SK-MEL-5 (cell line): ENCODE measurements at regions not wholly inside any gene's neighbourhood (a gene's known extent, or its start where the extent isn't known, plus 50 kb on each side); places are given as distances from the start of the nearest gene placed in this dataset.
A peak's percentile ranks its signal among the peaks of the same experiment; 100 is the strongest.
"Not testable (repeated sequence)": the region's sequence is repeated elsewhere in the genome, so short reads cannot be mapped to it uniquely, and the experiment has no call there.

Source experiments
- DNase-seq: peaks from one replicate; pipeline ENCODE4 v3.0.0-alpha.2; 2016; ENCODE audit warnings: low read depth, low spot score
- in situ Hi-C: cut with HindIII; loops from 2 replicates; pipeline ENCODE4 v1.10.0; 2016; ENCODE audit warnings: low sequenced_read_pairs, high pct_unique_total_duplicates, low pct_unique_long_range_greater_than_20kb

DNA sequence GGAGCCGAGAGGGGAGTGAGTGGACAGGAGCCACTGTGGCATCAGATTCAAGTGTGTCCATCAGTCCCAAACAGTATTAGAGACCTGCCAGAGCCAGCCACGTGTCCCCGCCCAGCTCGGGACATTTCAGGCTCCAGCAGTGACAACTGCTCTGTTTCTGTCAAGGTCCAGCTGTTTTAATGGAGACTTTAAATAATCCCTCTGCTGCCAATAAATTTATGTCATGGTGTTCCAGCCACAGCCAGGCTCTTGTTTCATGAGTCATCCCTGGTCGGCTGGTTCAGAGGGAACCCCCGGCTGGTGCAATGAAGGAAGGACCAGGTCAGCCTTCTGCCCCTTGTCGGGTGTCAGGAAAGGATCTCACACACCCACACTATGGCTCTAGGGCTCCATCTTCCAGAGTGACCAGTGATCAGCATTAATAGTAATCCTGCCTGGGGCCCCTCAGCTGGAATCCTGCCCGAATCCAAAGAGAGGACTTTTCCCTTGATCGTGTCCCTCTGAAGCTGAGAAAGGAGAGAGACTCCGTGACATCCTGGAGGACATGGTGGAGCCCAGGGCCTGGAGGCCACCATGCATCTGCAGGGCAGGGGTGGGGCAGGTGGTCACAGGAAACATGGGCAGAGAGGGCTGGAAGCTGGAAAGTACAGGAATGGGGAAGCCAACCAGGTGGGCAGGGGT, 197.3 kb downstream of the MATN1 start:
- in situ Hi-C loops, result no loop called here

DNA sequence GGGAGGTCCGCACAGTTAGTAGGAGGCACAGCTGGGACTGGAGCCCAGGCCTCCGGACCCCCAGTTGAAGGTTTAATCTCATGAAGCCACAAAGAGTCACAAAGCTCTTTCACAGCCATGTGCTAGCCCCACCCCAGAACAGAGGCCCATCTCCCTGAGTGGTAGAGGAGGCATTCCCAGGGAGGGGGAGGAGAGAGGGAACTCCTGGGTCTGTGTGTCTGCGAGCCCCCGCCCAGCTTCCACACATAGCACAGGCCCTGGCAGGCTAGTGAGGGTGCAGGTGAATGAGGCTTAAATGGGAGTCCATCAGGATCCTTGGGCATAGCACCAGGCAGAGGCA, 197.8 kb downstream of the MATN1 start:
- DNase-seq, result no peak
- in situ Hi-C loops, result no loop called here

More for the DNA sequence above, 197.3 kb downstream of the MATN1 start:
- DNase-seq, result no peak

DNA sequence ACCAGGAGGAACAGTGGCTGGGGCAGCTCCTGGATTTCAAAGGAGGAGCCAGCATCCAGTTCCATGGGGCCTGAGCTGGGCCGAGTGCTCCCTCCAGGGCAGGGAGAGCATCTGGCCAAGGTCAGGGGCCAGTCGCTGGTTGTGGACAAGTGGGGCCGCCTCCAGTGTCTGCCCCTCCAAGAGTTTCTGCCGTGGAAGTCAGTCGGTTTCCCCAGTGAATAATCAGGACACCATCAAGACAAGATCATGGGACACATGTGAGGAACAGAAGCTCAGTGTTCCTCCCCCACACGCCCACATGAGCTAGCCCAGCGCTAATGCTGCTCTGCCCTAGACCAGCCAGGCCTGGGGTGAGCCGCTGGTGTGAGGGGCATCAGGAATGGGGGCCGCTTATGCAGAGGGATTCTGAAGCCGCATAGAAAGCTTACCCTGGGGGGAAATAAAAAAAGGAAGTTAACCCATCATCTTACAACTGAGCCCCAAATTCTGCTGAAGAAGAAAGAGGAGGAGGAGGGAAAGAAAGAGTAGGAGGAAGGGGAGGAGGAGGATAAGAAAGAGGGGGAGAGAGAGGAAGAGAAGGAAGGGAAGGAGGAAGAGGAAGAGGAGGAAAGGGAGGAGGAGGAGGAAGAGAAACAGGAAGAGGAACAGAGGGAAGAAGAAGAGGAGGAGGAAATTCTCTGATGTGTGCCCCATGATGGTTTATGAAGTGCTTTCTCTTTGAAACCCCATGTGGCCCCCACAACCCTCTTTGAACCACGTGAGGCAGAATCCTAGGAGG, 198.4 kb downstream of the MATN1 start:
- DNase-seq, result peak; percentile 46
- in situ Hi-C loops, result no loop called here

- DNase-seq, in situ Hi-C loops: not testable (repeated sequence)
These were observed 199.3 kb downstream of the MATN1 start for GRCh38 chr1:30524025-30524555.

GRCh38 chr1:30523055-30524020, 200.0 kb downstream of the MATN1 start:
- no peak for DNase-seq
- in situ Hi-C loops, result no loop called here

- DNase-seq, result no peak
- in situ Hi-C loops, result no loop called here
These were observed 201.1 kb downstream of the MATN1 start for GRCh38 chr1:30522031-30523004.

GRCh38 chr1:30521261-30521865, 202.0 kb downstream of the MATN1 start:
- DNase-seq, result no peak
- in situ Hi-C loops, result no loop called here

DNA sequence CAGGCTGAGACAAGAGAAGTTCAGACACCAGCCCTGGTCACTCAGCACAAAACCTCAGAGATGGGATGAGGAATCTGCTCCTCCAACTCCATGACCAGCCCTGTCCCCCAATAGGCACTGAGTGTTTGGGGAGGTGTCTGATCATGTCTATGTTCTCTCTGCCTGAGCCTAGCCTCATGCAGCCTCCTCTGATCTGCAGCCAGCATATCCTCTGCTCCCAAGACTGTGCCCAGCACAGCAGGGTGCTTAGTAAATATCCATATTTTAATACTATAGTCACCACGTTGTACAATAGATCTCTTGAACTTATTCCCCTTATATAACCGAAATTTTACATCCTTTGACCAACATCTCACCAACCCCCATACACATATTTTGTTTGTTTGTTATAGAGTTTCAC, 202.9 kb downstream of the MATN1 start:
- DNase-seq, result no peak
- in situ Hi-C loops, result no loop called here

DNA sequence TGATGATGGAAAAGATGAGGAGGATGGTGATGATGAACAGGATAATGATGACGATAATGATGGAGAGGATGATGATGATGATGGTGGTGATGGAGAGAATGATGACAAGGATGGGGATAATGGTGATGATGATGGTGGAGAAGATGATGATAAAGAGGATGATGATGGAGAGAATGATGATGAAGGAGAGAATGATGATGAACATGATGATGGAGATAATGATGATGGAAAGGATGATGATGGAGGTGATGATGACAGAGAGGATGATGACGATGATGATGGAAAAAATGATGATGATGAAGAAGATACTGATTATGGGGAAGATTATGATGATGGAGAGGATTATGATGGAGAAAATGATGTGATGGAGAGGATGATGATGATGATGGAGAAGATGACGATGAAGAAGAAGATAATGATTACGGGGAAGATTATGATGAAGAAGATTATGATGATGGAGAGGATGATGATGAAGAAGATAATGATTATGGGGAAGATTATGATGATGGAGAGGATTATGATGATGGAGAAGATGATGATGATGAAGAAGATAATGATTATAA, 204.1 kb downstream of the MATN1 start:
- DNase-seq, result no peak

DNA sequence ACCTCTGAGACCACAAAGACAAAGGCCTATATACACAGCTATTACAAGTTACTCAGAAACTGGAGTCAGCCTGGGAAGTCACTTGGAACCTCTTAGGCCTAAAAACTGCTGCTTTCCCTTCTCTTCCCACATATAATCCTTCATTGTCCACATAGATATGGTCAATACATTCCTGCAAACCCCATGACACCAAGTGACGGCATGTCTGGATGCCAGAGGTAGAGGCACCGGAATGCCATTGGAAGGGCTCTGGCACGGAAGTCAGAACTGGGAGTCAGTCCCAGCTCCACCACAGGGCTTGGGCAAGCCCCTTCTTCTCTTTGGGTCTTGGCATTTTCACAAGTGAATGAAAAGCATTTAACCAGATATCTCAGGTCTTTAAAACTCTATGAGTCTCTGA, 204.7 kb downstream of the MATN1 start:
- in situ Hi-C loops, result no loop called here
- DNase-seq, result peak; percentile 15

More for the DNA sequence above, 204.1 kb downstream of the MATN1 start:
- in situ Hi-C loops, result no loop called here

- DNase-seq, result no peak
- in situ Hi-C loops, result no loop called here
These were observed 205.2 kb downstream of the MATN1 start for GRCh38 chr1:30518186-30518585.

DNA sequence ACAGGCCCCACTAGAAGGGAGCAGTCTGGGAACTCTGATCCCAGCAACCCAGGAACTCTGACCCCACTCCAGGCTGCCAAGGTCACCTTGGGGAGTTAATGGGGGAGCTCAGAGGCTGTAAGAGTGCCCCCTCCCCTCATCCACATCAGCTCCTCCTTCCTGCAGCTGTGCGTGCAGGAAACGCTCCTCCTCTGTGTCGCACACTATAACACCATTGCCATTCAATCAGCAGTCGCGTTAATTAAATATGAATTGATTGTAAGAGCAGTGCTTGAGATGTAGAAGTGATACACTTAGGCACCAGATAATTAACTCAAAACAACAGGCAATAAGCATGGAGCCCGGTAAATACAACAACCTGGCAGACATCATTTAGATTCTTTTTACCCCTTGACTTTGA, 205.7 kb downstream of the MATN1 start:
- DNase-seq, in situ Hi-C loops: not testable (repeated sequence)

- DNase-seq, in situ Hi-C loops: not testable (repeated sequence)
These were observed 206.1 kb downstream of the MATN1 start for GRCh38 chr1:30517241-30517640.

- in situ Hi-C loops, result no loop called here
- no peak for DNase-seq
These were observed 206.9 kb downstream of the MATN1 start for GRCh38 chr1:30516485-30516858.

GRCh38 chr1:30515755-30516484, 207.5 kb downstream of the MATN1 start:
- DNase-seq, result no peak
- in situ Hi-C loops, result no loop called here

GRCh38 chr1:30514945-30515344, 208.4 kb downstream of the MATN1 start:
- in situ Hi-C loops, result no loop called here
- DNase-seq, result no peak
